Suprapubic skin (tissue), 4 donors: ENCODE measurements at regions not wholly inside any gene's neighbourhood (a gene's known extent, or its start where the extent isn't known, plus 50 kb on each side); places are given as distances from the start of the nearest gene placed in this dataset.

Experiments used
- DNase-seq, 2 donors: peaks; one replicate each; pipeline ENCODE4 v3.0.0-alpha.2; 2019; ENCODE audit warnings: low spot score in 2 of 2
- H3K27ac ChIP-seq: fragments of 200-600 bp; sonication (generic); one replicate; pipeline ENCODE4 v1.5.1; 2019
- H3K27me3 ChIP-seq: fragments of 200-600 bp; sonication (generic); one replicate; pipeline ENCODE4 v1.5.1; 2019
- H3K36me3 ChIP-seq: fragments of 200-600 bp; sonication (generic); one replicate; pipeline ENCODE4 v1.5.1; 2019
- H3K4me1 ChIP-seq: fragments of 200-600 bp; sonication (generic); one replicate; pipeline ENCODE4 v1.5.1; 2019
- H3K4me3 ChIP-seq: fragments of 200-600 bp; sonication (generic); one replicate; pipeline ENCODE4 v1.5.1; 2019; ENCODE audit warnings: mild to moderate bottlenecking
- H3K9me3 ChIP-seq: fragments of 200-600 bp; sonication (generic); one replicate; pipeline ENCODE4 v1.5.1; 2019
- EP300 ChIP-seq: sonication (generic); formaldehyde crosslinking; IDR thresholded peaks from one replicate; pipeline ENCODE4 v1.6.1; 2017; ENCODE audit warnings: antibody characterized with exemption
- POLR2A ChIP-seq, 2 donors: fragments of 450-650 bp; IDR thresholded peaks; one replicate each; pipeline ENCODE4 v1.6.1; 2017; ENCODE audit warnings: antibody characterized with exemption in 2 of 2, mild to moderate bottlenecking in 2 of 2, moderate library complexity in 2 of 2
- POLR2AphosphoS5 ChIP-seq, 3 donors: sonication (generic); formaldehyde crosslinking; IDR thresholded peaks; one replicate each; pipeline ENCODE4 v1.6.1; 2017; ENCODE audit warnings: antibody characterized with exemption in 3 of 3
- WGBS: methylation state at CpG from one replicate; pipeline ENCODE4 v1.1.5; 2018; 5-methylcytosine and 5-hydroxymethylcytosine counted together
- TF ChIP-seq, protein P1 (sequence below), 2 donors: fragments of 200-600 bp in 1 of 2; fragments of 450-650 bp in 1 of 2; sonication (generic) in 1 of 2; IDR thresholded peaks; one replicate each; pipeline ENCODE4 v1.5.1; 2016 to 2019; ENCODE audit warnings: antibody characterized with exemption in 2 of 2, mild to moderate bottlenecking in 1 of 2, moderate library complexity in 1 of 2

- DNase-seq: no peak
- WGBS: 74% methylated on average over 7 of the region's 7 CpGs
- H3K4me1 ChIP-seq: no peaks in the 10 kb centered on the region
- no peaks in the 10 kb centered on the region for H3K27me3 ChIP-seq
- TF ChIP-seq, protein P1, sequence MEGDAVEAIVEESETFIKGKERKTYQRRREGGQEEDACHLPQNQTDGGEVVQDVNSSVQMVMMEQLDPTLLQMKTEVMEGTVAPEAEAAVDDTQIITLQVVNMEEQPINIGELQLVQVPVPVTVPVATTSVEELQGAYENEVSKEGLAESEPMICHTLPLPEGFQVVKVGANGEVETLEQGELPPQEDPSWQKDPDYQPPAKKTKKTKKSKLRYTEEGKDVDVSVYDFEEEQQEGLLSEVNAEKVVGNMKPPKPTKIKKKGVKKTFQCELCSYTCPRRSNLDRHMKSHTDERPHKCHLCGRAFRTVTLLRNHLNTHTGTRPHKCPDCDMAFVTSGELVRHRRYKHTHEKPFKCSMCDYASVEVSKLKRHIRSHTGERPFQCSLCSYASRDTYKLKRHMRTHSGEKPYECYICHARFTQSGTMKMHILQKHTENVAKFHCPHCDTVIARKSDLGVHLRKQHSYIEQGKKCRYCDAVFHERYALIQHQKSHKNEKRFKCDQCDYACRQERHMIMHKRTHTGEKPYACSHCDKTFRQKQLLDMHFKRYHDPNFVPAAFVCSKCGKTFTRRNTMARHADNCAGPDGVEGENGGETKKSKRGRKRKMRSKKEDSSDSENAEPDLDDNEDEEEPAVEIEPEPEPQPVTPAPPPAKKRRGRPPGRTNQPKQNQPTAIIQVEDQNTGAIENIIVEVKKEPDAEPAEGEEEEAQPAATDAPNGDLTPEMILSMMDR (IDR thresholded peaks at IDR 0.05): no peak
- TF ChIP-seq POLR2A (IDR thresholded peaks at IDR 0.05) (no peak), EP300 (no peak)
- no peaks in the 10 kb centered on the region for H3K9me3 ChIP-seq
- H3K36me3 ChIP-seq: no peaks in the 10 kb centered on the region
- no peak overlapping the region for H3K4me3 ChIP-seq
- H3K27ac ChIP-seq: no peak overlapping the region
Measured at GRCh38 chr10:89959433-89960110, 258.2 kb downstream of the KIF20B start.

DNA sequence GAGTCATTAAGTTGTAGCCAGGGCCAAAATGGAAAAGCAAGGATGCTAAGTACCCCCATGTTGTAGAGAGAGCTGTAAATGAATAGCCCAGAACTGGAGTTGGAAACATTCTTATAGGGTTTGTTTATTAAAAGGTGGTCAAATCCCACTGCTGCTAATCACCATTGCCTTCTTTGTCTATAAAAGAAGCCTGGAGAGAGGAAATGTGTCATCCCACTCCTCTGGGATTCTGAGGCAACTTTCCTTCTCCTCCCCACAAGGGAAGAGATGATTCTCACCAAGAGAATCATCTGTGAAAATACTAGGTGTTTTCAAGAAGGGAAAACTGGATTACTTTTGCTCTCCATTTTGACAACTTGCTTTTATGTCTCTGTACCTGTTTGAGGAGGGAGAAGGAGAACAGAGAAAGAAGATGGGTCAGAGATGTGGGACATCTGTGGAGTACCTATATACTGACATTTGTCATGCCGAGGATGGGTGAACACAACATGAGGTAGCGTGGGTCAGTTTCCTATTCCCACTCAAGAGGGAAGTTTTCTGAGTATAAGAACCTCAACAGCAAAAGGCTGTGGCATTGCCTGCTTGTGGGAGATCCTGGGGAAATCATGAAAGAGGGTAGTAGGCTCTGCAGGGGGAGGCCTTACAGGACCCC is 262.2 kb downstream of the KIF20B start:
- TF ChIP-seq, protein P1 (IDR thresholded peaks at IDR 0.05): no peak
- no peak for TF ChIP-seq EP300
- TF ChIP-seq POLR2AphosphoS5 (IDR thresholded peaks at IDR 0.05): no peak
- no peak for TF ChIP-seq POLR2A (IDR thresholded peaks at IDR 0.05)
- H3K4me1 ChIP-seq: no peaks in the 10 kb centered on the region
- H3K9me3 ChIP-seq: no peaks in the 10 kb centered on the region
- H3K4me3 ChIP-seq: no peak overlapping the region
- WGBS: 100% methylated on average over 2 of the region's 2 CpGs
- H3K36me3 ChIP-seq: no peaks in the 10 kb centered on the region
- H3K27me3 ChIP-seq: no peaks in the 10 kb centered on the region
- no peak overlapping the region for H3K27ac ChIP-seq
- DNase-seq: no peak

GRCh38 chr10:89966211-89966610 is 264.8 kb downstream of the KIF20B start:
- 80% methylated on average over 1 of the region's 1 CpG for WGBS
- no peak overlapping the region for H3K27ac ChIP-seq
- TF ChIP-seq EP300 (no peak), POLR2AphosphoS5 (IDR thresholded peaks at IDR 0.05) (no peak), POLR2A (IDR thresholded peaks at IDR 0.05) (no peak)
- TF ChIP-seq, protein P1 (IDR thresholded peaks at IDR 0.05): no peak

DNA sequence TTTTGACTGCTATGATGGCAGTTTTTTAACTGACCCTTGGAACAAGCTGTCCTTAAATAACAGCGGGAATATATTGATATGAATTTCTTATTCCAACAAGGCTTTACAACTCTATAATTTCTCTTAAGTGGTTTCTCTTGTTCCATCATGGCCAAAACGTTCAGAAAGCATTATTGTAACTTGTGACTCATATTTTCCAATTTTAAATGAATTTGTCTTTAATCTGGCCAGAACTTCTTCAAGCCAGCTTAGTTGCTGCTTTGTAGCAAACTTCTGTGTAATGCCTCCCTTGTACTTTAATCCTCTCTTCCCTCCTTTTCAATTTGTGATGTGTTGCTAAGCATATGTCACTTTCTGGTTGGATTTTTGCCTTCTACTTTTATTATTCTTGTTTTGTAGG is 271.9 kb downstream of the KIF20B start:
- Histone ChIP-seq H3K27me3 (no peaks in the 10 kb centered on the region), H3K27ac (no peak overlapping the region), H3K4me3 (no peak overlapping the region), H3K4me1 (no peaks in the 10 kb centered on the region), H3K9me3 (no peaks in the 10 kb centered on the region), H3K36me3 (no peaks in the 10 kb centered on the region)
- TF ChIP-seq EP300 (no peak), POLR2A (IDR thresholded peaks at IDR 0.05) (no peak), POLR2AphosphoS5 (IDR thresholded peaks at IDR 0.05) (no peak)
- TF ChIP-seq, protein P1 (IDR thresholded peaks at IDR 0.05): no peak
- 38% methylated on average over 2 of the region's 2 CpGs for WGBS
- DNase-seq: no peak

More at GRCh38 chr10:89966211-89966610, 264.8 kb downstream of the KIF20B start:
- H3K9me3 ChIP-seq: no peaks in the 10 kb centered on the region
- DNase-seq: no peak
- H3K27me3 ChIP-seq: no peaks in the 10 kb centered on the region
- H3K4me1 ChIP-seq: no peaks in the 10 kb centered on the region
- H3K4me3 ChIP-seq: no peak overlapping the region
- H3K36me3 ChIP-seq: no peaks in the 10 kb centered on the region

DNA sequence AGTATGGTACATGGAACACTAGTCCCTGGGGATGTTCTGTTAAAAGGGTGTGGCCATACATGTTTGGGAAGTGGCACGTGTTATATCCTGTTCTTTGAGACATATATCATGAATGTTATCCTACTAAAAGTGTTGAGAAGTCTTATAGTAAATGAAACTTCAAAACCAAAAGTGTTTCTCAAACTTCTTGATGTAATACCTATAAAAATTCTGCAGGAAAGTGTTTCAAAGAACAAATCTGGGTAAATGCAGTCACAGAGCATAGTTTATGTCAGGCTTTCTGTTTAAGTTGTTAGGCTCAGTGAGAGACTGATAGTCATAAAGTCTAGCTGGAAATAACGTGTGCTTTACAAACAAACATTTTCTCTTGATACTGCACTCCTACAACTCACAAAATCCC is 273.7 kb downstream of the KIF20B start:
- no peaks in the 10 kb centered on the region for H3K4me1 ChIP-seq
- 33% methylated on average over 2 of the region's 2 CpGs for WGBS
- no peak for TF ChIP-seq POLR2AphosphoS5 (IDR thresholded peaks at IDR 0.05)
- TF ChIP-seq, protein P1 (IDR thresholded peaks at IDR 0.05): no peak
- TF ChIP-seq EP300: no peak
- no peak for TF ChIP-seq POLR2A (IDR thresholded peaks at IDR 0.05)
- no peak for DNase-seq
- no peaks in the 10 kb centered on the region for H3K36me3 ChIP-seq
- H3K9me3 ChIP-seq: no peaks in the 10 kb centered on the region
- no peaks in the 10 kb centered on the region for H3K27me3 ChIP-seq
- H3K4me3 ChIP-seq: no peak overlapping the region
- H3K27ac ChIP-seq: no peak overlapping the region
